Testis (tissue), 2 donors: ENCODE measurements at regions not wholly inside any gene's neighbourhood (a gene's known extent, or its start where the extent isn't known, plus 50 kb on each side); places are given as distances from the start of the nearest gene placed in this dataset.

Experiments
- POLR2A ChIP-seq: fragments of 450-650 bp; IDR thresholded peaks from one replicate; pipeline ENCODE4 v1.6.1; 2017; ENCODE audit warnings: antibody characterized with exemption, mild to moderate bottlenecking, moderate library complexity
- TF ChIP-seq, protein P1 (sequence below), 3 experiments: fragments of 450-650 bp in 2 of 3; fragments of 200-600 bp in 1 of 3; sonication (generic) in 1 of 3; IDR thresholded peaks; one replicate each; pipeline ENCODE4 v1.5.1; 2016 to 2019; ENCODE audit warnings: antibody characterized with exemption in 3 of 3, mild to moderate bottlenecking in 2 of 3, moderate library complexity in 1 of 3

DNA sequence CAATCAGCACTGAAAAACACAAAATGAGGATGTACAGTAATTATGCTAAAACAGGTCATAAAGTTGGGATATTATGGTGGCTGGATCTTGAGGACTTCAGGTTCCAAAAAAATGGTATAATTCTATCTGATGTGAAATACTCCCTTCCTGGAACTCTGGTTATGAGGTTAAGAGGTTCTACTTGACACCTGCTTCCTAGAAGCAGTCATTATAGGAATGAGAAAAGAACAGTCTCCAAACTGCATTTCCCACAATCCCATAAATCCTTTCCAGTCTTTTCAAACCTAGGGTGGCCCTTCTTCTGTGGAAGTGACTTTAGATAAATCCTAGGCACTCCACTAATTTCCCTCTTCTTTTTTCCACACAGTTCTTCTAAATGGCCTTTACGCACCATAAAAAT is 63.7 kb upstream of the OR10AD1 start:
- TF ChIP-seq POLR2A = no peak
- TF ChIP-seq, protein P1, sequence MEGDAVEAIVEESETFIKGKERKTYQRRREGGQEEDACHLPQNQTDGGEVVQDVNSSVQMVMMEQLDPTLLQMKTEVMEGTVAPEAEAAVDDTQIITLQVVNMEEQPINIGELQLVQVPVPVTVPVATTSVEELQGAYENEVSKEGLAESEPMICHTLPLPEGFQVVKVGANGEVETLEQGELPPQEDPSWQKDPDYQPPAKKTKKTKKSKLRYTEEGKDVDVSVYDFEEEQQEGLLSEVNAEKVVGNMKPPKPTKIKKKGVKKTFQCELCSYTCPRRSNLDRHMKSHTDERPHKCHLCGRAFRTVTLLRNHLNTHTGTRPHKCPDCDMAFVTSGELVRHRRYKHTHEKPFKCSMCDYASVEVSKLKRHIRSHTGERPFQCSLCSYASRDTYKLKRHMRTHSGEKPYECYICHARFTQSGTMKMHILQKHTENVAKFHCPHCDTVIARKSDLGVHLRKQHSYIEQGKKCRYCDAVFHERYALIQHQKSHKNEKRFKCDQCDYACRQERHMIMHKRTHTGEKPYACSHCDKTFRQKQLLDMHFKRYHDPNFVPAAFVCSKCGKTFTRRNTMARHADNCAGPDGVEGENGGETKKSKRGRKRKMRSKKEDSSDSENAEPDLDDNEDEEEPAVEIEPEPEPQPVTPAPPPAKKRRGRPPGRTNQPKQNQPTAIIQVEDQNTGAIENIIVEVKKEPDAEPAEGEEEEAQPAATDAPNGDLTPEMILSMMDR (IDR thresholded peaks at IDR 0.05) = no peak
